IPS-20b (cell line): ENCODE measurements at regions not wholly inside any gene's neighbourhood (a gene's known extent, or its start where the extent isn't known, plus 50 kb on each side); places are given as distances from the start of the nearest gene placed in this dataset.

Experiments
- H3K27ac ChIP-seq: one replicate; pipeline ENCODE4 v1.5.1; 2013; ENCODE audit warnings: low read length
- H3K27me3 ChIP-seq: 2 replicates; pipeline ENCODE4 v1.6.1; 2013; ENCODE audit warnings: mild to moderate bottlenecking, low read length, inconsistent platforms; ENCODE audit not compliant: insufficient read depth
- H3K36me3 ChIP-seq: 2 replicates; pipeline ENCODE4 v1.6.1; 2013; ENCODE audit warnings: low read depth, mild to moderate bottlenecking, inconsistent platforms, low read length, moderate library complexity; ENCODE audit not compliant: insufficient read depth
- H3K4me1 ChIP-seq: 2 replicates; pipeline ENCODE4 v1.6.1; 2013; ENCODE audit warnings: mild to moderate bottlenecking, control low read depth, inconsistent platforms, low read length, moderate library complexity; ENCODE audit not compliant: insufficient read depth
- H3K4me3 ChIP-seq: 2 replicates; pipeline ENCODE4 v1.5.1; 2013; ENCODE audit warnings: mild to moderate bottlenecking, low read length, inconsistent platforms
- H3K9ac ChIP-seq: 2 replicates; pipeline ENCODE4 v1.6.1; 2013; ENCODE audit warnings: low read depth, mild to moderate bottlenecking, inconsistent platforms, low read length, moderate library complexity
- H3K9me3 ChIP-seq: 2 replicates; pipeline ENCODE4 v1.6.1; 2013; ENCODE audit warnings: mild to moderate bottlenecking, low read depth, low read length, inconsistent platforms; ENCODE audit not compliant: insufficient read depth

DNA sequence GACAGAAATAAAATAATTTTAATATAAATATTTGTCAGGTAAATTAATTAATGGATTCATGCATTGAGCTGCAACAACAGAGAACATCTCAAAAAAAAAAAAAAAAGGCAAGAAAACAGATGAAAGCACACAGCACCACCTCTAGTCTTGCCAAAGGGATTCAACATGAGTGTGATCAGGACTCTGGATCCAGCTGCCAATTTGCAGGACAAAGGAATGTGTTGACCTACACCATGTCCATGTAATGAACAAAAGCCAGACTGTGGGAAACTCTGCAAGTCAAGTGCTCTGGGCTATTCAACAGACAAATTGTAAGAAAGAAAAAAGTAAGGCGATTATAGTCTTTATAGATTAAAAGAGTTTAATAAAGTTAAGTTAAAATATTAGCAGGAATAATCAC is 769.3 kb downstream of the TLR4 start:
- Histone ChIP-seq H3K36me3 (no peaks in the 10 kb centered on the region), H3K4me1 (peaks cover 5% of the 10 kb centered on the region; the same call in 1 of the 2 replicates), H3K9me3 (no peaks in the 10 kb centered on the region), H3K27me3 (no peaks in the 10 kb centered on the region), H3K4me3 (no peak overlapping the region), H3K9ac (no peak overlapping the region), H3K27ac (no peak overlapping the region)

DNA sequence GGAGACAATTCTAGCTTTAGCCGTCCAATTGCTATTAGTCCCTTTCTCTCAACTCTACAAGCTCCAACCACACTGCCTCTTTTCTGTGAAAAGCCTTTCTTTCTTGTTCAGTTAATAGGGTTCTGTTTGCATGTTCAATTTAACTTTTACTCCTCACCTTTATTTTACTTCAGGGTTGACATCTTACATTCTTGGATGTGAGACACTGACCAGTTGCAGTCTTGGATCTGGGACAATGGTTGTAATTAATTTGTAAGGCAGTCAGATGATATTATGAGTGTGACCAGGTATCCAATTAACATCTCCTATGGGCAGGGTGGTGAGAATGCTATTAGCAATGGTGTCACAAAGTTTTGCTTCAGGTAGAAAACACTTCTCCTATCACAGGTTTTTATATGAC is 774.5 kb downstream of the TLR4 start:
- Histone ChIP-seq H3K4me1 (peaks cover 2% of the 10 kb centered on the region; the same call in 1 of the 2 replicates), H3K27me3 (no peaks in the 10 kb centered on the region), H3K4me3 (no peak overlapping the region), H3K9me3 (no peaks in the 10 kb centered on the region), H3K27ac (no peak overlapping the region), H3K36me3 (no peaks in the 10 kb centered on the region), H3K9ac (no peak overlapping the region)

DNA sequence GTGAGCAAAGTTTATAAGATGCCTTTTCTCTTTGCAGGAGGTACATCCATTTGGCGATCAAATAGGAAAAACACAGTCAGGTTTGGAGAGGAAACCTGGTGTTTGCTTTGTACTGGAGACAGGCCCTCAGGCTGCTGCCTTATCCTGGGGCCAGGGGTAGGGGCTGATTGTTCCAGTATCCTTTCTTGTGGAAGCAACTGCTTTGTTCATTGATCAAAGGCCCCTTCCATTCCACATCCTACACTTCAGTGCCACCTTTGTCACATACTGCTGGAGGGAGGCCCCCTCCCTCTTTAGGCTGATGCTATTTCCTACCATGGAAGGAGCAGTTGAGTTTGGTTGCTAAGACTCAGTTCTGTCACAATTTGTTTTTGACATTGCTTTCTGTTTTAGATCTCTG is 778.1 kb downstream of the TLR4 start:
- Histone ChIP-seq H3K27ac (no peak overlapping the region), H3K36me3 (no peaks in the 10 kb centered on the region), H3K9me3 (no peaks in the 10 kb centered on the region), H3K4me3 (no peak overlapping the region), H3K27me3 (no peaks in the 10 kb centered on the region), H3K9ac (no peak overlapping the region), H3K4me1 (no peaks in the 10 kb centered on the region)

DNA sequence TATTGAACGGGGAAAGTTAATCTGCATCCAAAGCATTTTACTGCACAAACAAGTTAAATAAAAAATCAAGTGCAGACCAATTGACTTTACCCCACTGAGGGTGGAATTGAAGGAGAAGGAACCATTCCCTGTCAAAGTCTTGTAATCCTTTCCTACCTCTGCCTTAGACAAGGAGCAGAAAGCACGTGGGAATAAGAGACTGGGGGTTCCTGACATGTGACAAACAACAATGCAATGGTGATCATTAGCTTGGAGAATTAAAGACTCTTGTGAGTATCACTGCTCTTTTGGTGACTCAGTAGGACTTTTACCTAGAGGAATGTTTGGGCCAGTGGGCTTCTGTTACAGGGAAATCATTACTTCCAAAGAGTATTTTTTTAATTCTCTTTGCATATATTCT is 779.5 kb downstream of the TLR4 start:
- Histone ChIP-seq H3K4me3 (no peak overlapping the region), H3K9ac (no peak overlapping the region), H3K36me3 (no peaks in the 10 kb centered on the region), H3K27ac (no peak overlapping the region), H3K27me3 (no peaks in the 10 kb centered on the region), H3K4me1 (no peaks in the 10 kb centered on the region), H3K9me3 (no peaks in the 10 kb centered on the region)

DNA sequence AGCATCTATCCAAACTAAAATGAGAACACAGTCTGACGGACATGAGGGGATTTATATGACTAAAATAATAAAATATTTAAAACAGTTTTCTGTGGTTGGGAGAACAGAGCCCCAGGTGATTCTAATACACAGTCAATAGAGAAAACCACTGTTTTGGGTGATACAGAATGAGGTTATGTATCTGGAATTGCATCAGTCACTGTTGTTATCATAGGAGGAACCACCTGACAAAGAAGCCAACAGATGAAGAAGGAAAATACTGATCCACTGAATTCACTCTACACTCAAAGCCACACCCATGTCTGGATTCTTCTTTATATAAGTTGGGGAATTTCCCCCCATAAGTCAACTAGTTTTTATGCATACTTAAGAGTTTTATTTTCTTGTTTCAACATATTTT is 799.0 kb downstream of the TLR4 start:
- no peaks in the 10 kb centered on the region for H3K4me1 ChIP-seq
- H3K27me3 ChIP-seq = no peaks in the 10 kb centered on the region
- peaks cover 22% of the 10 kb centered on the region for H3K9me3 ChIP-seq

DNA sequence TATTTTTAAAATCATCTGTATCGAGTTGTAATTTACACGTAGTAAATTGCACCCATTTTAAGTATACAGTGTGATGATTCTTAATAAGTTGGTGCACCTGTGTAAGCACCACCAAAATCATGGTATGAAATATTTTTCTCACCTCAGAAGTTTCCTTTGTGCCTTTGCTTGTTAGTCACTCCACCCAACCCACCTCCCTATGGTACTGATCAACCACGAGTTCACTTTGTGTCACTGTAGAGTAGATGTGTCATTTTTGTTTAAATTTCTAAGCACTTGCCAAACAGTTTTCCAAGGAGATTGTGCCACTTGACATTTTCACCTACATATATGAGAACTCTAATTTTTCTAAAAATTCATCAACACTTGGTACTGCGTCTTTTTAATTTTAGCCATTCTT is 806.5 kb downstream of the TLR4 start:
- Histone ChIP-seq H3K36me3 (no peaks in the 10 kb centered on the region), H3K27ac (no peak overlapping the region), H3K4me3 (no peak overlapping the region), H3K4me1 (no peaks in the 10 kb centered on the region), H3K9ac (no peak overlapping the region), H3K9me3 (no peaks in the 10 kb centered on the region), H3K27me3 (no peaks in the 10 kb centered on the region)

More for the DNA sequence above, 799.0 kb downstream of the TLR4 start:
- Histone ChIP-seq H3K4me3 (no peak overlapping the region), H3K27ac (no peak overlapping the region), H3K36me3 (no peaks in the 10 kb centered on the region), H3K9ac (no peak overlapping the region)

DNA sequence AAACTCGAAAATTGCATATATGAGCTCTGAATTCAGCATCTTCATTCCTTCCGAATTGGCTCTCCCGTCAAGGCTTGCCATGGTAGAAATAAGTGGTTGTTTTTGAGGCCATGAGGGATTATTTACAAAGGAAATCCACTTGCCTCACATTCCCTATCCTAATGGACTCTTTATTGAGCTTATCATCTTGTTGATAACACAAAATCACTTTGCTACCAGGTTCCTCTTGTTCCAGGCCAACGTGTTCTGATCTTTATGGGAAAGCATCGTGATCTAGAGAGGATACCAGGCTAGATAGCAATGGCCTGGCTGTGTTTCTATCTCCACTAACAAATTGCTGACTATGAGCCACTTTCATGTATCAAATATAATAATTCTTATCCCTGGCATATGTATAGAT is 811.7 kb downstream of the TLR4 start:
- H3K9ac ChIP-seq = no peak overlapping the region
- H3K4me1 ChIP-seq = no peaks in the 10 kb centered on the region
- H3K27ac ChIP-seq = no peak overlapping the region
- no peaks in the 10 kb centered on the region for H3K9me3 ChIP-seq
- H3K27me3 ChIP-seq = no peaks in the 10 kb centered on the region
- H3K36me3 ChIP-seq = no peaks in the 10 kb centered on the region
- H3K4me3 ChIP-seq = no peak overlapping the region

DNA sequence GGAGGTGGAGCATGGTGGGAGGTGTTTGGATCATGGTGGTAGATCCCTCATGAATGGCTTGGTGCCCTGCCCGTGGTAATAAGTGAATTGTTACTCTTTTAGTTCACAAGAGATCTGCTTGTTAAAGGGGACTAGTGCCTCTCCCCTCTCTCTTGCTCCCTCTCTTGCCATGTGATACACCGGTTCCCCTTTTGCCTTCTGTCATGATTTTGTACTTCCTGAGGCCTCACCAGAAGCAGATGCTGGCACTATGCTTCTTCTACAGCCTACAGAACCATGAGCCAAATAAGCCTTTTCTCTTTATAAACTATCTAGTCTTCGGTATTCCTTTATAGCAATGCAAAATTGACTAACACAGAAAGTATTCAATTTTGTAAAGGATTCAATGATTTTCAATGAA is 817.1 kb downstream of the TLR4 start:
- Histone ChIP-seq H3K9me3 (no peaks in the 10 kb centered on the region), H3K36me3 (no peaks in the 10 kb centered on the region), H3K27ac (no peak overlapping the region), H3K9ac (no peak overlapping the region), H3K4me3 (no peak overlapping the region), H3K4me1 (peaks cover 10% of the 10 kb centered on the region; the same call in 1 of the 2 replicates), H3K27me3 (no peaks in the 10 kb centered on the region)

DNA sequence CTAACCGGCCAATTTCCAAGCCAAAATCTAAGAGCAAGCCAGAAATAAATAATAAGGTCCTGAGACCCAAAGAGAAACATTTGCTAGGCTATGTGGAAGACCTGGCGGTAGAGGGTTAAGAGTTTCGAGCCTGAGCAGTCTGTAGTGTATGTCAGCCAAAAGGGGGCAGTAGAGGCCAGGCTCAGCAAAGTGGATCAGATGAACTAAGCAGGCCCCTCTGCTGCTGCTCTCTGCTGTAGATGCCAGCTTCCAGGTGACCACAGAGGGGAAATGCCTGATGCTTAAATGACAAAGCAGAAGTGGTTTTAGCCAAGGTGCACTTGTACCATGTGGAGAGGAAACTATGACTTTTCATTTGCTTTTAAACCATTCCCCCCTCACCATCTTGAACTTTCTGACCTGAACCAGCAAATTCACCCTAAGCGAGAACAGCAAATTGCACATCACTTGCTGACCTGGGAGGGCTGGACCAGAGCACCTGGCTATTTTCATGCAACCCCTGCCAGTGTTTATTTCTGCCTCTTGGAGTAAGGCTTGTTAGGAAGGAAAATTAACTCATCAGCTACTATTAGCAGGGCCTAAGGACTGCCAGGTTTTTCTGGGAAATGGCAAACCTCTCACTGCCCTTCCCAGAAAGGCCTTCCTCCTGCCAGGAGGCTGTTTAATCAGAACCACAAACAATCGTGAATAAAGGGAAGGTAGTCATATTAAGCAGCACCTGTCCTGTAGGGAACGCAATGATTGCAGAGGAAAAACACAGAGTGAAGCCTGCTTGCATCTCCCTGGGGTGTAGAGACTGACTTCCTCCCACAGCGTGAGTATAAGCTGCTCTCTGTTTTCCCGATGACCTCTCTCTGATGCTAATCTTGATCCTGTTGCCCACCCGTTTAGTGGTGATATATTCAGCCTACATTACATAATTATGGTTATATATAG is 818.2 kb downstream of the TLR4 start:
- H3K9ac ChIP-seq = peak overlapping the region; percentile 1; the same call in 1 of the 2 replicates

DNA sequence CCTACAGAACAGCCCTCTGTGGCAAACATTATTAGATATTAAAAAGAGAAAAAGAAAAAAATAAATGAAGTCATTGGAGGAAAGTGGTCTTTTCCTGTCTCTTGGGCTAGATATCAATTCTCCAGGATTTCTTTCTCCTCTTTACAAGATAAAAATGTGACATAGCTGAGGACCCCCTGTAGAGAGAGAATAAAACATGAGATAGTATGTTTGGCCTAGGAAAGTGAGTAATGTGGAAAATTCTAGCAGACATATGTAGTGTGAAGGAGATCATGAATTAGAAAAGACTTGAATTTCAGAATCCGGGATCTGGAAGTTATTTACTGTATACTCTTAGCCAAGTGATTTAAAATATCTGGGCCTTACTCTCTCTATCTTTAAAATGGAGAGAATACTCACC is 823.1 kb downstream of the TLR4 start:
- Histone ChIP-seq H3K4me1 (peaks cover 9% of the 10 kb centered on the region; the same call in 1 of the 2 replicates), H3K27ac (no peak overlapping the region), H3K9ac (no peak overlapping the region), H3K9me3 (no peaks in the 10 kb centered on the region), H3K36me3 (no peaks in the 10 kb centered on the region), H3K27me3 (no peaks in the 10 kb centered on the region), H3K4me3 (no peak overlapping the region)

More for the DNA sequence above, 818.2 kb downstream of the TLR4 start:
- Histone ChIP-seq H3K9me3 (no peaks in the 10 kb centered on the region), H3K27me3 (no peaks in the 10 kb centered on the region), H3K27ac (no peak overlapping the region), H3K4me1 (peaks cover 10% of the 10 kb centered on the region; the same call in 1 of the 2 replicates), H3K4me3 (no peak overlapping the region), H3K36me3 (no peaks in the 10 kb centered on the region)

DNA sequence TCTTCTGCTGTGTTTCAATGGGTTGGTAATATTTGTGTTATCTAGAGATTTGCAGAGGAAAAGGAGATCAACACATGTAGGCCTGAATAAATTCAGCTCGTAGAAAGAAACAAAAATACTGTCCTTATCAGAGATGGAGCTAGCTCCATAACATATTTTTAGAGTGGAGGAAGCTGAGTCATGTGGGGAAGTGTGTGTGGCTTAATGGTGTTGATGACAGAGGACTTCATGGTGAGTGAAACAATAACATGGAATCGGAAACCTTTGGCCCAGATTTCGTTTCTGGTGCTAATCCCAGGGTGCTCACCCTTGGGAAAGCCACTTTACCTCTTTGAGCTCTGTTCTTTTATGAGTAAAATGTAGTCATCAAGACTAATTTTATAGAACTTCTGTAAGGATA is 825.0 kb downstream of the TLR4 start:
- Histone ChIP-seq H3K9me3 (no peaks in the 10 kb centered on the region), H3K4me3 (no peak overlapping the region), H3K27me3 (no peaks in the 10 kb centered on the region), H3K36me3 (no peaks in the 10 kb centered on the region), H3K27ac (no peak overlapping the region), H3K9ac (no peak overlapping the region), H3K4me1 (no peaks in the 10 kb centered on the region)

DNA sequence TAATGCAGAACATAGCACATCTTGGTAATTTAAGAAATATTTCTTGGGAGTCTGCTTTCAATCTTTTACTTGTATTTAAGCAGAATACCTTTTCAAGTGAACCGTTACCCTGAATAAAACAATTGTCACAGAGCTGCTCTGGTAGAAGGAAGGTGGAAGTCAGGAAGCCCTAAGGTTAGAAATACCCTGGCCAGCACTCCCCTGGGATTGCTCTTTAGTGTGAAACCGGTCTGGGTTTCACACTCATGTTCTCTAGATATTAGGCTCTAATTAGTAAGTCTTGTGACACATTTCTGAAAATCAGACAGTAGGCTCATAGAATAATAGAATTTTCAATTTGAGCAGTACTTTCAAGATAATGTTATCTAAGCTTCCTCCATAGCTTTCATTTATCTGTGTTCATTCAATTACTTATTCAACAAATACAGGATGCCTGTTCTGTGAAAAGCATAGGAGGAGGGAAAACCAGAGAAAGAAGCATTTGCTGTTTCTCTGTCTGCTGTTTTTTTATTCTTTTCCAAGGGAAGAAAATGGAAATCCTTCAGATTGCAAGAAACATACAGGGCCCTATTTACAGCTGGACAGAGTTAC is 825.5 kb downstream of the TLR4 start:
- no peak overlapping the region for H3K4me3 ChIP-seq
- H3K9me3 ChIP-seq = no peaks in the 10 kb centered on the region
- no peaks in the 10 kb centered on the region for H3K27me3 ChIP-seq
- no peaks in the 10 kb centered on the region for H3K4me1 ChIP-seq
- no peaks in the 10 kb centered on the region for H3K36me3 ChIP-seq
- no peak overlapping the region for H3K27ac ChIP-seq
- no peak overlapping the region for H3K9ac ChIP-seq
